GM19035 (cell line): ENCODE measurements at regions not wholly inside any gene's neighbourhood (a gene's known extent, or its start where the extent isn't known, plus 50 kb on each side); places are given as distances from the start of the nearest gene placed in this dataset.

Source experiments
- ATAC-seq: cut with Tn5 transposase; IDR thresholded peaks from one replicate; pipeline ENCODE4 v1.9.1; 2021; ENCODE audit not compliant: unreplicated experiment

GRCh38 chr4:187302457-187303150 is 578.9 kb upstream of the FAT1 start:
- ATAC-seq: no peak

- ATAC-seq: no peak
Observed at GRCh38 chr4:187304133-187304532, 580.5 kb upstream of the FAT1 start.

GRCh38 chr4:187307131-187307530 is 583.5 kb upstream of the FAT1 start:
- ATAC-seq: no peak

- ATAC-seq: no peak
Observed at GRCh38 chr4:187309456-187309855, 585.8 kb upstream of the FAT1 start.

GRCh38 chr4:187312299-187312698 is 588.6 kb upstream of the FAT1 start:
- no peak for ATAC-seq

GRCh38 chr4:187317799-187318198 is 594.1 kb upstream of the FAT1 start:
- ATAC-seq: no peak

GRCh38 chr4:187321711-187322110 is 598.1 kb upstream of the FAT1 start:
- ATAC-seq: no peak

- ATAC-seq: no peak
Observed at GRCh38 chr4:187332141-187332540, 608.5 kb upstream of the FAT1 start.

- ATAC-seq: no peak
Observed at GRCh38 chr4:187333151-187333550, 609.5 kb upstream of the FAT1 start.

- ATAC-seq: no peak
Observed at GRCh38 chr4:187335339-187335738, 611.7 kb upstream of the FAT1 start.

GRCh38 chr4:187354740-187355139 is 631.1 kb upstream of the FAT1 start:
- no peak for ATAC-seq

- ATAC-seq: no peak
Observed at GRCh38 chr4:187357045-187357643, 633.5 kb upstream of the FAT1 start.

GRCh38 chr4:187357821-187358220 is 634.2 kb upstream of the FAT1 start:
- no peak for ATAC-seq

GRCh38 chr4:187362937-187363857 is 632.4 kb upstream of the ZFP42 start:
- no peak for ATAC-seq

GRCh38 chr4:187364401-187364800 is 631.2 kb upstream of the ZFP42 start:
- no peak for ATAC-seq

- ATAC-seq: no peak
Observed at GRCh38 chr4:187364851-187365250, 630.7 kb upstream of the ZFP42 start.

- ATAC-seq: no peak
Observed at GRCh38 chr4:187366530-187366929, 629.0 kb upstream of the ZFP42 start.

GRCh38 chr4:187370918-187371317 is 624.7 kb upstream of the ZFP42 start:
- ATAC-seq: no peak

- ATAC-seq: no peak
Observed at GRCh38 chr4:187378441-187378840, 617.1 kb upstream of the ZFP42 start.

GRCh38 chr4:187380181-187380581 is 615.4 kb upstream of the ZFP42 start:
- no peak for ATAC-seq

GRCh38 chr4:187383181-187383580 is 612.4 kb upstream of the ZFP42 start:
- ATAC-seq: no peak

GRCh38 chr4:187387739-187388138 is 607.8 kb upstream of the ZFP42 start:
- ATAC-seq: no peak
